GDM1 (cell line): ENCODE measurements at regions not wholly inside any gene's neighbourhood (a gene's known extent, or its start where the extent isn't known, plus 50 kb on each side); places are given as distances from the start of the nearest gene placed in this dataset.

Experiments used
- DNase-seq: peaks from one replicate; lab custom pipeline; 2025; lab: John Stamatoyannopoulos, UW

GRCh38 chr4:189279188-189279587, 661.5 kb upstream of the FRG1 start:
- no peak for DNase-seq

DNA sequence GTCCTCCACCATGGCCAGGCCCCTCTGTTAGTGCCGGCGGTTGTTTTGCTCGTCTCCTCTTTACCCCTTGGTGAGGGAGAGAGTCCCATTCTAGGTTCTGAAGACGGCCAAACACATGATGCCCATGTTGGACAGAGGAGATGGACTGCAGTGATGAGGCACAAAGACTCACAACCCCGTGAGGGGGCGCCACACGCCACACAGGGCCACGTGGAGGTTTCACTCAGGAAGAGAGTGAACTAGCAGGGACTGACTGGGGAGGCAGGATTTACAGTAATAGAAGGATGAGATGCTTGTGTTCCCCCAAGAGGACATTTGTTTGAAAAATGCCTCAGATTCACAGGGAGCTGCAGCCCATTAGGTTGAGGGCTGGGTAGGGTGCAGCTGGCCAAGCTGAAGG, 655.3 kb upstream of the FRG1 start:
- DNase-seq: no peak

- no peak for DNase-seq
Measured at GRCh38 chr4:189291939-189292338, 648.7 kb upstream of the FRG1 start.

DNA sequence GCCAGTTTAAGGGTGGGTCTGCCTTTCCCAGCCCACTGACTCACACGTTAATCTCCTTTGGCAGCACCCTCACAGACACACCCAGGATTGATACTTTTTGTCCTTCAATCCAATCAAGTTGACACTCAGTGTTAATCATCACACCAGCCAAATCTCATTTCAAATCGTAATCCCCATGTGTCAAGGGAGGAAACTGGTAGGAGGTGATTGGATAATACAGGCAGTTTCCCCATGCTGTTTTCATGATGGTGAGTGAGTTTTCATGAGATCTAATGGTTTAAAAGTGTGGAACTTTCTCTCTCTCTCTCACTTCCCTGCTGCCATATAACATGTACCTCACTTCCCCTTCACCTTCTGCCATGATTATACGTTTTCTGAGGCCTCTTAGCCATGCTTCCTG, 647.2 kb upstream of the FRG1 start:
- no peak for DNase-seq

- DNase-seq: no peak
Measured at GRCh38 chr4:189294574-189294973, 646.1 kb upstream of the FRG1 start.

DNA sequence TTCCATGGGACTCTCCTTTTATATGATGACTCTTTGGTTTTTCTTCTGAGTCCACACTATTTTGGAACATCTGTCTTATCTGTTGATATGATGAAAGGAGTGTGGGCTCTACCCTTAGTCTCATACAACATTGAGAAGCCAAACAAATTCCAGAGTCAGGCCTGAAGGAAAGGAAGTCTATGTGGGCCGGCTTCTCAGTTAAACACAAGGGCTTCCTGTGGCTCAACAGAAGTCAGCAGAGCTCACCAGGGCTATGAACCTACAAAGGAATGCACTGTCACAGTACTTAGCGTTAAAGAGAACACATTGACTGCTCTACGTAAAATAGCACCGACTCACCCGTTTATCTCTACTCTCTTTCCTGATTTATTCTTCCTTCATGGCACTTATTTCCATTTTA, 641.0 kb upstream of the FRG1 start:
- DNase-seq: no peak

GRCh38 chr4:189301692-189302091, 639.0 kb upstream of the FRG1 start:
- DNase-seq: no peak

DNA sequence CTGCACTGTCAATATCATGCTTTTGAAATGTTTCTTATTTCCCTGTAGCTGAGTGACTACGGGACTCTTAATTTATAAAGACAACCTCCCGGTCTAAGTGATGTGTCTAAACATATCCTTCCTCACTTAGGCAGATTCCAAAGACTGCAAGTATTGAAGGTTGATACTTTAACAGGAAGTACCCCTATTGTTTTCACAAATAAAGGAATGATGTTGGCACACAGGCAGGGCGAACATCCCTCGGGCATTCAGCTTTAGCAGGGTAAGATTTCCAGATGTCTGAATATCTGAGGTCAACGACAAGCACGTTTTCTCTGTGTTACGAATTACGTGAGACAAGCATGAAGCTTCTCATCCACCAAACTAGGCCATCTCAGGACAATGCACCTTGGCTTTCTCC, 638.0 kb upstream of the FRG1 start:
- DNase-seq: no peak

GRCh38 chr4:189304167-189304566, 636.5 kb upstream of the FRG1 start:
- DNase-seq: no peak

DNA sequence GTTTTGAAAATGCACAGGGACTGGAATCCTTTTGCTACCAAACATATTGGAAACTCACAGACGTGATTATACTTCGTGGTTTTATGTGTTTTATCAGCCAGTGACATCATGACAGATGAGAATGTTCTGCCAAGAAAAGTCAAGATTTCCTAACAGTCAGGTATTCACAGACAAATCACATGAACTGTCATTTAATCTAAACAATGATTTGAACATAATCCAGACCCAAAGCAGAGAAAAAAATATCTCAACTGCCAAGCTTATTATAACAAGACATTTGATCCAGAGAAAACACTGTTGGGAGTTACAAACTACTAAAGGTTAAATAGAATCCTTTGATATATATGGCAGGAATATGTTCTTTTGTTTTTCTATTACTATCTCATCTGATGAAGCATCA, 635.9 kb upstream of the FRG1 start:
- DNase-seq: no peak

GRCh38 chr4:189305500-189305899, 635.2 kb upstream of the FRG1 start:
- no peak for DNase-seq

DNA sequence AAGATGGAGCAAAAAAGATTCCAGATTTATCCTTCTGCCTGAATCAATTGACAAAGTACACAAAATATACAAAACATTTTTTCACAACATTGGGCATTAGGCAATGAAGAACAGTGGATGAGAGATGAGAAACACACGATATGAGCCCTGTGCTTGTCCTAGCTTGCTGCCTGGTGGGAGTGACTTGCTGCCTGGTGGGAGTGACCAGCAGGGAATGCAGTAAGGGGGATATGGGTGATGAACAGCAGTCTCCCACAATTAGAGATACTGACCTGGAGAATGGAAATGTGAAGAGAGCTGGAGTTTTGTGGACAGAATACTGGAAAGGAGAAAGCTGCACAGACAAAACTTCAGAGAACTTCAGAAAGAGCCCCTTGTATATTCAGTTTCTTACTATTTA, 629.4 kb upstream of the FRG1 start:
- DNase-seq: no peak

DNA sequence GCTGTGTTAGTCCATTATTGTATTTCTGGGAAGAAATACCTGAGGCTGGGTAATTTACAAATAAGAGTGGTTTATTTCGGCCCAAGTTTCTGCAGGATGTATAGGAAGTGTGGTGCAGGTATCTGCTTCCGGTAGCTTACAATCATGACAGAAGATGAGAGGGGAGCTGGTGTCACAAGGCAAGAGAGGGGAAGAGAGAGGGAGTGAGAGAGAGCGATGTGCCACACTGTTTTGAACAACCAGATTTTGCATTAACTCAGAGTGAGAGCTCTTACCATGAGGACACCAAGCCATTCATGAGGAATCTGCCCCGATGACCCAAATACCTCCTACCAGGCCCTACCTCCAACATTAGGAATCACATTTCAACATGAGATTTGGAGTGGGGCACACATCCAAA, 627.6 kb upstream of the FRG1 start:
- DNase-seq: no peak

GRCh38 chr4:189313861-189314513, 626.7 kb upstream of the FRG1 start:
- no peak for DNase-seq

DNA sequence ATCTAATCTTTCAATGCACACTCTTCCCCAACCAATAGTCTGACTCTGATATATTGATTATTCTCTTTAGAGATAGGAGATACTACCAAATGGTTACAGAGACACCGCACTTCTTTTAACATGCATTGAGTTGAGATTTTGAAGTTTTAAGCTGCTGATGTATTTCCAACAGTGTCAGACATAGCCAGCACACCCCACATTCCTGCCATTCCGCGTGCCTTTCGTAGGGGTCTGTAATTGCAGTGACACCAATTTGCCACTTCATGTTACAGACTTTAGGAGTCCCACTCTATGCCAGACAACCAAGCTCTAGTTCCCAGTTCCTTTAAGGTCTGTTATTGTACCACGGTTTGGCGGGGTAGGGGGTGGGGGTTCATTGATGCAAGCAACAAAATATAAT, 618.2 kb upstream of the FRG1 start:
- no peak for DNase-seq

DNA sequence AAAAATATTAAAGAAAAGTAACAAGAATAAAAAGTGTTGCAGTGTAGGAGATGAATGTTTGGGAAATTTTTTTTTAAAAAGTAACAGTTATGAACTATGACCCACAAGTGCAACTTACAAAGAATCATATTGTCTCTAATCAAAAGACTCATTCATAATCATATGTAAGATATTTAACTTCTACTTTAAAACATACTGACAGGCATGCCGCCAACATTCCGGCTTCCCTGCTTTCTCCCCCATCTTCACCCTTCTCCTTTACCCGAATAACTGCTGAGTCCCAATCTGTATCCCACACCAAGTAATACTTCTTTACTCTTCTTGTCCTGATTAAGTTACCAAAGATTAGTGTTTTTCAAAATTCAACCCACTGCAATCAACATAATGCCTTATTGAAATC, 598.8 kb upstream of the FRG1 start:
- no peak for DNase-seq

- DNase-seq: no peak
Measured at GRCh38 chr4:189355590-189355989, 585.1 kb upstream of the FRG1 start.

DNA sequence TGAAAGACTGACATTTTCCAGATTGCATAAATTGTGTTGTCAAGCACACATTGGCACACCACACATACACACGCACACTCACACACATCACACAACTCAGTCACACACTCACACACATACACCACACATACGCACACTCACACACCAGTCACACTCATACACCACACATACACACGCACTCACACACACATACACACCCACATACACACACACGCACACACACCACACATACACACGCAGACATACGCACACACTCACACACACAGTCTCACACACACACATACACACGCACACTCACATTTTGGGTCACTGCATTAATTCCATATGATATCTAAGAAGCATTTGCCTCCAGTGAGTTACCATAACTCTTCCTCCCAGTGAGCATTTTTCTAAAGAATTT, 578.3 kb upstream of the FRG1 start:
- no peak for DNase-seq

DNA sequence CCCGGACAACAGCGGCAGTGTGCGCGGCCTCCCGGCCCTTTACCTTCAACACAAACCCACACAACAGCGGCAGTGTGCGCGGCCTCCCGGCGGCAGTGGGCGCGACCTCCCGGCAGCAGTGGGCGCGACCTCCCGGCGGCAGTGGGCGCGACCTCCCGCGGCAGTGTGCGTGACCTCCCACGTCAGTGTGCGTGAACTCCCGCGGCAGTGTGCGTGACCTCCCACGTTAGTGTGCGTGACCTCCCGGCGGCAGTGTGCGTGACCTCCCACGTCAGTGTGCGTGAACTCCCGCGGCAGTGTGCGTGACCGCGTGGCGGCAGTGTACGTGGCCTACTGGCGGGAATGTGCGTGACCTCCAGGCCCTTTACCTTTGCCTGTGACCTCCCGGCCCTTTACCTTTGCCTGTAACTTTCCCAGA, 576.6 kb upstream of the FRG1 start:
- DNase-seq: no peak

DNA sequence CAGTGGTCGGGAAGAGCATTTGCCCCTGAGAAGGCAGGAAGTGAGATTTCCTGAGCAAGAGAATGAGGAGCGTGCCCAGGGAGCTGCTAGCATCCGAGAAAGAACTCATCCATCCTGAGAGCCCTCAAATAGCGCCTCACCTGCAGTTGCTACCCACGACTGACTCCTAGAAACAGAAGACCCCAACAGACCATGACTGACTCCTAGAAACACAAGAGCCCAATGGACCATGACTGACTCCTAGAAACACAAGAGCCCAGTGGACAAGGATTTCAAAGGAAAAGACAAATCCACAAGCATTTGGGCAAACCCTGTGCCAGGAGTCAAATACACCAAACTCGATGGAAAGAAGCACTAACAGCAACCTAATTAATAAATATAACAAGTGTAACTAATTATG, 575.2 kb upstream of the FRG1 start:
- no peak for DNase-seq

- DNase-seq: no peak
Measured at GRCh38 chr4:189367832-189368231, 572.8 kb upstream of the FRG1 start.

GRCh38 chr4:189374176-189374575, 566.5 kb upstream of the FRG1 start:
- DNase-seq: no peak

DNA sequence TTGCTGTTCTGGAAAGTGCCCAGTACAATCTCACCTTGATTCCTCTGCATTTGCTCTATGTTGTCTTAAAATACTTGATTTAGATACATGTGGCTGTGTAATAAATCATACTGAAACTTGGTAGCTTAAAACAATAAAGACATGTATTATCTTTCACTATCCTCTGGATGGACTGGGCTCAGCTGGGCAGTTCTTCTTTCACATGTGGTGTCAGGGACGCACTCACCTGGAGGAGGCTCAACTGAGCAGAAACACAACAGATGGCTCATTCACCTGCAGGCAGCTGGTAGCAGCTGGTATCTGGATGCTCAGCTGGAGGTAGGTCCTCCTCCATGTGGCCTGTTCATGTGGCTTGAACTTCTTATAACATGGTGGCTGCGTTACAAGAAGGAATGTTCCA, 563.8 kb upstream of the FRG1 start:
- DNase-seq: no peak

DNA sequence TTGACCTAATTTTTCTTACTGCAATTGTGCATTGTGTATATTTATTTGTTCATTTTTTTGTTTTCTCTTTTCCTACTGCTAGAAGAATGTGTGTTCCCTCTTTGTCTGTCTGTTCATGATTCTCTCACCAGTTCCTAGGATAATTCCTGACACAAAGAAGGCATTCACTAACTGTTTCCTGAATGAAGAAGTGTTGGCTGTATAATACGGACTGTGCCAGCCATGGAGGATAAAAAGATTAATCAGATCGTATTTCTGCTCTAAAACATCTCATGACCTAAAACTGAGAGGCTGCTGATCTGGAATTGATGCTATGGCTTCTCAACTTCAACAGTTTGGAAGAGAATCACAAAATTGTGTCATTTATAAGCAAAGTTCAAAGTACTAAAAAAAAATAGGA, 563.1 kb upstream of the FRG1 start:
- no peak for DNase-seq

GRCh38 chr4:189385098-189385497, 555.6 kb upstream of the FRG1 start:
- DNase-seq: no peak
